ENCODE measurements at regions not wholly inside any gene's neighbourhood (a gene's known extent, or its start where the extent isn't known, plus 50 kb on each side); places are given as distances from the start of the nearest gene placed in this dataset.

GRCh38 chr5:91998774-91999173, 615.7 kb upstream of the ARRDC3 start:
- TF ChIP-seq FOXM1 (IDR thresholded peaks at IDR 0.05; ENCODE audit: borderline replicate concordance, low read depth) (no peak), TAF1 (IDR thresholded peaks at IDR 0.05; ENCODE audit: low read depth) (no peak), YY1 (IDR thresholded peaks at IDR 0.05; ENCODE audit: low read depth) (no peak), EP300 (IDR thresholded peaks at IDR 0.05; ENCODE audit: borderline replicate concordance) (no peak), REST (IDR thresholded peaks at IDR 0.05; ENCODE audit: low read depth) (no peak), CREB1 (IDR thresholded peaks at IDR 0.05; ENCODE audit: low read depth) (no peak), MAX (IDR thresholded peaks at IDR 0.05) (no peak), TCF12 (IDR thresholded peaks at IDR 0.05; ENCODE audit: low read depth) (no peak), TEAD4 (IDR thresholded peaks at IDR 0.05) (no peak), RAD21 (IDR thresholded peaks at IDR 0.05; ENCODE audit: low read depth) (no peak), CEBPB (IDR thresholded peaks at IDR 0.05) (no peak)
